SU-DHL-6 (cell line): ENCODE measurements at regions not wholly inside any gene's neighbourhood (a gene's known extent, or its start where the extent isn't known, plus 50 kb on each side); places are given as distances from the start of the nearest gene placed in this dataset.

Experiments
- EZH2phosphoT487 ChIP-seq: fragments of 200-600 bp; sonication (generic), shearing (Covaris generic); conservative IDR thresholded peaks from 2 replicates; pipeline ENCODE4 v1.6.1; 2018; ENCODE audit warnings: mild to moderate bottlenecking, antibody characterized with exemption, low read length, moderate library complexity, mixed read lengths
- TF ChIP-seq, protein P1 (sequence below): fragments of 200-600 bp; sonication (generic); IDR thresholded peaks from one replicate; pipeline ENCODE4 v1.5.1; 2017; ENCODE audit warnings: antibody characterized with exemption, mild to moderate bottlenecking, low read length, moderate library complexity; ENCODE audit not compliant: insufficient read depth, poor library complexity, severe bottlenecking

DNA sequence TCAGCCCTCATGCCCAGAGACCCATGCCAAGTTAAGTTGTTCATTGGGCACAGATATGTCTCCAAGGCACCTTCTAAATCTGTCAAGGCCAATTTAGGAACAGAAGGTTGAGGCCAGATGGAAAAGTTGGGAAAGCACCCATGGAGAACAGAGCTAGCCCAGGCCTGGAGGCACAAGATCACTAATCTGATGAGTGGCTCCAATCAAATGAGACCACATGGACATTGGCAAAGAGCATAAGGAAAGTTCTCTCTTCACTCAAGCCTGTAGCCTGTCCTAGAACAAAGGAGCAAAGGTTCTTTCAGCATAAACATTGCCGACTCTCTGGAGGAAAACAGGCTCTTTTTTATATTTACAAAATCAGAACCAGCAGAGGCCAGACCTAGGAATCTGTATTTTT, 154.8 kb downstream of the RNF152 start:
- TF ChIP-seq, protein P1, sequence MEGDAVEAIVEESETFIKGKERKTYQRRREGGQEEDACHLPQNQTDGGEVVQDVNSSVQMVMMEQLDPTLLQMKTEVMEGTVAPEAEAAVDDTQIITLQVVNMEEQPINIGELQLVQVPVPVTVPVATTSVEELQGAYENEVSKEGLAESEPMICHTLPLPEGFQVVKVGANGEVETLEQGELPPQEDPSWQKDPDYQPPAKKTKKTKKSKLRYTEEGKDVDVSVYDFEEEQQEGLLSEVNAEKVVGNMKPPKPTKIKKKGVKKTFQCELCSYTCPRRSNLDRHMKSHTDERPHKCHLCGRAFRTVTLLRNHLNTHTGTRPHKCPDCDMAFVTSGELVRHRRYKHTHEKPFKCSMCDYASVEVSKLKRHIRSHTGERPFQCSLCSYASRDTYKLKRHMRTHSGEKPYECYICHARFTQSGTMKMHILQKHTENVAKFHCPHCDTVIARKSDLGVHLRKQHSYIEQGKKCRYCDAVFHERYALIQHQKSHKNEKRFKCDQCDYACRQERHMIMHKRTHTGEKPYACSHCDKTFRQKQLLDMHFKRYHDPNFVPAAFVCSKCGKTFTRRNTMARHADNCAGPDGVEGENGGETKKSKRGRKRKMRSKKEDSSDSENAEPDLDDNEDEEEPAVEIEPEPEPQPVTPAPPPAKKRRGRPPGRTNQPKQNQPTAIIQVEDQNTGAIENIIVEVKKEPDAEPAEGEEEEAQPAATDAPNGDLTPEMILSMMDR: no peak
- no peak for TF ChIP-seq EZH2phosphoT487
